Lower lobe of right lung (tissue), 2 donors: ENCODE measurements at regions not wholly inside any gene's neighbourhood (a gene's known extent, or its start where the extent isn't known, plus 50 kb on each side); places are given as distances from the start of the nearest gene placed in this dataset.

ENCODE experiments used
- ATAC-seq, 2 donors: fragments of 200-7000 bp; cut with Tn5 transposase; one replicate each; pipeline ENCODE4 v1.9.1; 2020 to 2022; ENCODE audit warnings: mild to moderate bottlenecking in 2 of 2, moderate library complexity in 2 of 2
- DNase-seq: peaks from one replicate; pipeline ENCODE4 v3.0.0-alpha.2; 2020
- H3K27ac ChIP-seq: fragments of 200-600 bp; one replicate; pipeline ENCODE4 v1.8.0; 2022
- H3K27me3 ChIP-seq: fragments of 200-600 bp; one replicate; pipeline ENCODE4 v1.8.0; 2022; ENCODE audit warnings: low read depth
- H3K36me3 ChIP-seq: fragments of 200-600 bp; one replicate; pipeline ENCODE4 v1.8.0; 2022; ENCODE audit warnings: mild to moderate bottlenecking
- H3K4me1 ChIP-seq: fragments of 200-600 bp; one replicate; pipeline ENCODE4 v1.8.0; 2022
- H3K4me3 ChIP-seq: fragments of 200-600 bp; one replicate; pipeline ENCODE4 v1.8.0; 2022; ENCODE audit warnings: mild to moderate bottlenecking
- H3K9me3 ChIP-seq: fragments of 200-600 bp; one replicate; pipeline ENCODE4 v1.8.0; 2022
- CTCF ChIP-seq: fragments of 200-600 bp; IDR thresholded peaks from one replicate; pipeline ENCODE4 v1.8.0; 2022; ENCODE audit warnings: antibody characterized with exemption, mild to moderate bottlenecking
- intact Hi-C: fragments of 100-400 bp; cut with DNase I; formaldehyde crosslinking; loops from one replicate; pipeline ENCODE4 v1.11.0; 2022
- donor health status: DM: no; HTN: yes; CAD: no; lungs with severe emphysema.

- TF ChIP-seq CTCF = no peak
- Histone ChIP-seq H3K27ac (peak overlapping the region; percentile 18), H3K4me3 (no peak overlapping the region), H3K27me3 (no peaks in the 10 kb centered on the region), H3K4me1 (peaks cover 2% of the 10 kb centered on the region), H3K36me3 (no peaks in the 10 kb centered on the region), H3K9me3 (peaks cover 9% of the 10 kb centered on the region)
- peak; percentile 60 for DNase-seq
- intact Hi-C loops = no loop called here
- peak; percentile 93 to 94 for ATAC-seq
Observed at GRCh38 chr6:12348530-12349511, 58.7 kb downstream of the EDN1 start.

GRCh38 chr6:12350644-12351170 lies 60.5 kb downstream of the EDN1 start:
- Histone ChIP-seq H3K4me3 (no peak overlapping the region), H3K4me1 (peaks cover 7% of the 10 kb centered on the region), H3K9me3 (peaks cover 9% of the 10 kb centered on the region), H3K36me3 (no peaks in the 10 kb centered on the region), H3K27me3 (no peaks in the 10 kb centered on the region), H3K27ac (no peak overlapping the region)
- no peak for TF ChIP-seq CTCF
- no peak for DNase-seq
- no peak for ATAC-seq
- intact Hi-C loops = no loop called here

GRCh38 chr6:12351672-12352071 lies 61.5 kb downstream of the EDN1 start:
- no peak for DNase-seq
- TF ChIP-seq CTCF = no peak
- H3K4me3 ChIP-seq = no peak overlapping the region
- no peak overlapping the region for H3K27ac ChIP-seq
- H3K27me3 ChIP-seq = no peaks in the 10 kb centered on the region
- H3K4me1 ChIP-seq = peaks cover 7% of the 10 kb centered on the region
- intact Hi-C loops = no loop called here
- no peak for ATAC-seq
- no peaks in the 10 kb centered on the region for H3K36me3 ChIP-seq
- peaks cover 9% of the 10 kb centered on the region for H3K9me3 ChIP-seq

GRCh38 chr6:12353731-12354130 lies 63.6 kb downstream of the EDN1 start:
- H3K27me3 ChIP-seq = no peaks in the 10 kb centered on the region
- no peak overlapping the region for H3K4me3 ChIP-seq
- ATAC-seq (peak; percentile 33 to 38), DNase-seq (no peak)
- peaks cover 7% of the 10 kb centered on the region for H3K4me1 ChIP-seq
- H3K9me3 ChIP-seq = peaks cover 9% of the 10 kb centered on the region
- H3K36me3 ChIP-seq = no peaks in the 10 kb centered on the region
- intact Hi-C loops = no loop called here
- TF ChIP-seq CTCF = no peak
- no peak overlapping the region for H3K27ac ChIP-seq

GRCh38 chr6:12354499-12354898 lies 64.3 kb downstream of the EDN1 start:
- ATAC-seq (peak; percentile 90 to 94), DNase-seq (no peak)
- intact Hi-C loops = no loop called here
- peaks cover 7% of the 10 kb centered on the region for H3K4me1 ChIP-seq
- no peak overlapping the region for H3K4me3 ChIP-seq
- no peak for TF ChIP-seq CTCF
- peaks cover 9% of the 10 kb centered on the region for H3K9me3 ChIP-seq
- H3K36me3 ChIP-seq = no peaks in the 10 kb centered on the region
- H3K27ac ChIP-seq = no peak overlapping the region
- no peaks in the 10 kb centered on the region for H3K27me3 ChIP-seq
